ENCODE measurements at regions not wholly inside any gene's neighbourhood (a gene's known extent, or its start where the extent isn't known, plus 50 kb on each side); places are given as distances from the start of the nearest gene placed in this dataset.

DNA sequence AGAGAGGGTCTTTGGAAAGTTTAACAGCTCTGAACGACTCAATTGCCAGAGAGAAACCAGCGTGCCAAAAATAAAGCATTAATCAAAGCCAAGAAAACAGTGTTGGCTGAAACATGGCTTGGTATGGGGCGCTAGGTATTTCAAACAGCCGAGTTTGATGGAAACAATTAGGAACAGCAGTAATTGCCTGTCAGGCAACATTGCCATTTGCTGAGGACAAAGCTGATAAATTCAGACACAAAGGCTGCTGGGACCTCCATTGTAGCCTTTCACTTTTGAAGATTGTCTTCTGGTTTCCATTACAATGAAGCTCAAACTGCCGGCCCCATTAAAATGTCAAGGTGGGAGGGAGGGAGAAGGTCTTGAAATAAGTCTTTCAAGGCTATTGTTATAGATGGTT is 125.4 kb upstream of the SPDL1 start:
- TF ChIP-seq POLR2A (IDR thresholded peaks at IDR 0.05), result no peak
- TF ChIP-seq, protein P1, sequence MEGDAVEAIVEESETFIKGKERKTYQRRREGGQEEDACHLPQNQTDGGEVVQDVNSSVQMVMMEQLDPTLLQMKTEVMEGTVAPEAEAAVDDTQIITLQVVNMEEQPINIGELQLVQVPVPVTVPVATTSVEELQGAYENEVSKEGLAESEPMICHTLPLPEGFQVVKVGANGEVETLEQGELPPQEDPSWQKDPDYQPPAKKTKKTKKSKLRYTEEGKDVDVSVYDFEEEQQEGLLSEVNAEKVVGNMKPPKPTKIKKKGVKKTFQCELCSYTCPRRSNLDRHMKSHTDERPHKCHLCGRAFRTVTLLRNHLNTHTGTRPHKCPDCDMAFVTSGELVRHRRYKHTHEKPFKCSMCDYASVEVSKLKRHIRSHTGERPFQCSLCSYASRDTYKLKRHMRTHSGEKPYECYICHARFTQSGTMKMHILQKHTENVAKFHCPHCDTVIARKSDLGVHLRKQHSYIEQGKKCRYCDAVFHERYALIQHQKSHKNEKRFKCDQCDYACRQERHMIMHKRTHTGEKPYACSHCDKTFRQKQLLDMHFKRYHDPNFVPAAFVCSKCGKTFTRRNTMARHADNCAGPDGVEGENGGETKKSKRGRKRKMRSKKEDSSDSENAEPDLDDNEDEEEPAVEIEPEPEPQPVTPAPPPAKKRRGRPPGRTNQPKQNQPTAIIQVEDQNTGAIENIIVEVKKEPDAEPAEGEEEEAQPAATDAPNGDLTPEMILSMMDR (IDR thresholded peaks at IDR 0.05), result no peak
- TF ChIP-seq EP300 (IDR thresholded peaks at IDR 0.05), result no peak
- no peak for TF ChIP-seq POLR2AphosphoS5 (IDR thresholded peaks at IDR 0.05)

All from gastroesophageal sphincter (tissue), 3 donors.